Osteoblast (primary cell): ENCODE measurements at regions not wholly inside any gene's neighbourhood (a gene's known extent, or its start where the extent isn't known, plus 50 kb on each side); places are given as distances from the start of the nearest gene placed in this dataset.
"Not testable (repeated sequence)": the region's sequence is repeated elsewhere in the genome, so short reads cannot be mapped to it uniquely, and the experiment has no call there.

ENCODE experiments used
- DNase-seq: peaks from one replicate; pipeline ENCODE4 v3.0.0; 2011; ENCODE audit warnings: low spot score, mixed read lengths; ENCODE audit not compliant: insufficient read length; ENCODE audit errors: missing footprints
- H2AFZ ChIP-seq: 2 replicates; pipeline ENCODE4 v1.6.0; 2011; ENCODE audit warnings: mild to moderate bottlenecking, low read length
- H3K27ac ChIP-seq: 2 replicates; pipeline ENCODE4 v1.5.1; 2011; ENCODE audit warnings: mild to moderate bottlenecking, low read depth, low read length, moderate library complexity
- H3K27me3 ChIP-seq: 2 replicates; pipeline ENCODE4 v1.6.0; 2012; ENCODE audit warnings: mild to moderate bottlenecking, control low read depth, inconsistent platforms, low read length, moderate library complexity; ENCODE audit not compliant: insufficient read depth
- H3K36me3 ChIP-seq: 2 replicates; pipeline ENCODE4 v1.5.1; 2011; ENCODE audit warnings: mild to moderate bottlenecking, low read length, control low read depth, moderate library complexity; ENCODE audit not compliant: insufficient read depth
- H3K4me1 ChIP-seq: 2 replicates; pipeline ENCODE4 v1.5.1; 2011; ENCODE audit warnings: mild to moderate bottlenecking, low read length, control low read depth, moderate library complexity; ENCODE audit not compliant: insufficient read depth
- H3K4me2 ChIP-seq: 2 replicates; pipeline ENCODE4 v1.6.0; 2011; ENCODE audit warnings: mild to moderate bottlenecking, low read length; ENCODE audit not compliant: insufficient read depth
- H3K4me3 ChIP-seq: fragments of 200-600 bp; sonication (generic); 3 replicates; pipeline ENCODE4 v1.5.1; 2012; ENCODE audit warnings: mild to moderate bottlenecking, low read length, inconsistent platforms; ENCODE audit not compliant: insufficient read depth
- H3K79me2 ChIP-seq: 2 replicates; pipeline ENCODE4 v1.6.0; 2012; ENCODE audit warnings: mild to moderate bottlenecking, low read length, control low read depth, inconsistent platforms; ENCODE audit not compliant: insufficient read depth
- H3K9me3 ChIP-seq: 2 replicates; pipeline ENCODE4 v1.5.1; 2011; ENCODE audit warnings: low read depth, low read length, control low read depth
- H4K20me1 ChIP-seq: 2 replicates; pipeline ENCODE4 v1.6.0; 2012; ENCODE audit warnings: mild to moderate bottlenecking, low read length, control low read depth; ENCODE audit not compliant: insufficient read depth
- TF ChIP-seq, protein P1 (sequence below): IDR thresholded peaks from 2 replicates; pipeline ENCODE4 v1.5.1; 2011; ENCODE audit warnings: mild to moderate bottlenecking, low read depth, low read length, moderate library complexity; ENCODE audit errors: extremely low read depth

DNA sequence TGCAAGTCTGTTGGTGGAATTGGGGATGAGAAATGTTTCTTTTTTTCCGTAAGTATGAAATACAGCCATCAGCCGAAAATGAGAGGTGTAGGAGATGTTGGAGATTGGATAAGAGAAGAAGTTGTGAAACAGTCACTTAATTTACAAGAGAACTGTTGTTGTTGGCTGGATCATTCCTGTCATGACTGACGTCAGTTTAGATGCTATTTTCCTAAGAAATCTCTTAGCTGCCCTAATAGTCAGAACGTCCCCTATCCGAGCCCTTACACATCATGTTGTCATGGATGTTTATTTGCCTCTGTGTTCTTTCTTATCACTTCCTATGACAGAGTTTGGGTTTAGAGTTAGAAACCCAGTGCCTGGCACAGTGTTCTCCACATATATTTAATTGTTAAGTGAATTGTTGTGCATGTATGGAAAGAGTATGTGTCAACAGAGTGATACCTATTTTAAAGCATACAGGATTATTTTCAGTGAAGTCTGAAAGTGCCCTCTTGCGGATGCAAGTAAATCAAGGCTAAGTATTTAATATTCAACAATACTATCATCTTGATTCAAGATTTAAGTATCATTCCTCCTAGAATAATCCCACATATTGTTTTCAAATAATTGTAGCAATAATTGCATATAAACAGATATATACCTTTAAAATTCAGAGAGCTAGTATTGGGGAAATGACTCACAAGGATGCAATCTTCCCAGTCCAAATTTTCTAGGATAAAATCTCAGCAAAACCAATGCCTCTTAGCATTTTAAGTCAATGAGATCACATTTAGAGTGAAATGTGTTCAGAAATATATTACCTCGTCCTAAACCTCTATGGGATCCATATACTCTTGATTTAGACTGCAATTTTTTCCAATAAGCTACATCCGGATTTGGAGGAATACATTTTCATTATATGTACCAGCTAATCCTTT lies 309.9 kb upstream of the NOX3 start:
- H3K4me1 ChIP-seq, result peaks cover 18% of the 10 kb centered on the region
- H3K4me2 ChIP-seq, result peak overlapping the region; percentile 73
- H4K20me1 ChIP-seq, result no peaks in the 10 kb centered on the region
- H3K9me3 ChIP-seq, result no peaks in the 10 kb centered on the region
- no peaks in the 10 kb centered on the region for H3K36me3 ChIP-seq
- H3K79me2 ChIP-seq, result no peaks in the 10 kb centered on the region
- TF ChIP-seq, protein P1, sequence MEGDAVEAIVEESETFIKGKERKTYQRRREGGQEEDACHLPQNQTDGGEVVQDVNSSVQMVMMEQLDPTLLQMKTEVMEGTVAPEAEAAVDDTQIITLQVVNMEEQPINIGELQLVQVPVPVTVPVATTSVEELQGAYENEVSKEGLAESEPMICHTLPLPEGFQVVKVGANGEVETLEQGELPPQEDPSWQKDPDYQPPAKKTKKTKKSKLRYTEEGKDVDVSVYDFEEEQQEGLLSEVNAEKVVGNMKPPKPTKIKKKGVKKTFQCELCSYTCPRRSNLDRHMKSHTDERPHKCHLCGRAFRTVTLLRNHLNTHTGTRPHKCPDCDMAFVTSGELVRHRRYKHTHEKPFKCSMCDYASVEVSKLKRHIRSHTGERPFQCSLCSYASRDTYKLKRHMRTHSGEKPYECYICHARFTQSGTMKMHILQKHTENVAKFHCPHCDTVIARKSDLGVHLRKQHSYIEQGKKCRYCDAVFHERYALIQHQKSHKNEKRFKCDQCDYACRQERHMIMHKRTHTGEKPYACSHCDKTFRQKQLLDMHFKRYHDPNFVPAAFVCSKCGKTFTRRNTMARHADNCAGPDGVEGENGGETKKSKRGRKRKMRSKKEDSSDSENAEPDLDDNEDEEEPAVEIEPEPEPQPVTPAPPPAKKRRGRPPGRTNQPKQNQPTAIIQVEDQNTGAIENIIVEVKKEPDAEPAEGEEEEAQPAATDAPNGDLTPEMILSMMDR, result no peak
- H3K27me3 ChIP-seq, result no peaks in the 10 kb centered on the region
- H2AFZ ChIP-seq, result peak overlapping the region; percentile 72
- H3K4me3 ChIP-seq, result peak overlapping the region; percentile 34
- DNase-seq, result no peak
- H3K27ac ChIP-seq, result peak overlapping the region; percentile 81

DNA sequence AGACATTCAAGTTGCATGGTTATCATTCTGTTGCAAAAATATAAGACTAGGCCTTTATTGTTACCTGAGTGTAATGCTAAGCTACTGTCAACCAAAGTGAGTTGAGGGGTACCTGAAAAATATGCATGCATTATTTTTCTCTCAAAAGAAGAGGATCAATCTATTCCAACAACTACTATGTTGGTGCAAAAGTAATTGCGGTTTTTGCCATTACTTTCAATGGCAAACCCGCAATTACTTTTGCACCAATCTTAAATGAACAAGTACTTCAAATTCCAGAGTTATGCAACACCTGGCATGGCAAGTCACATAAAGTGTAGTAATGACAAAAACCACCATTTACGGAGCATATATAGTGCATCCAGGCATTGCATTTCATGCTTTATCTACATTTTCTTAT lies 307.0 kb upstream of the NOX3 start:
- DNase-seq, result no peak
- H3K27ac ChIP-seq, result no peak overlapping the region
- H3K4me2 ChIP-seq, result no peak overlapping the region
- H4K20me1 ChIP-seq, result no peaks in the 10 kb centered on the region
- no peak overlapping the region for H2AFZ ChIP-seq
- H3K36me3 ChIP-seq, result no peaks in the 10 kb centered on the region
- no peak overlapping the region for H3K4me3 ChIP-seq
- H3K27me3 ChIP-seq, result no peaks in the 10 kb centered on the region
- H3K79me2 ChIP-seq, result no peaks in the 10 kb centered on the region
- no peaks in the 10 kb centered on the region for H3K9me3 ChIP-seq
- TF ChIP-seq, protein P1, result no peak
- H3K4me1 ChIP-seq, result peaks cover 18% of the 10 kb centered on the region

DNA sequence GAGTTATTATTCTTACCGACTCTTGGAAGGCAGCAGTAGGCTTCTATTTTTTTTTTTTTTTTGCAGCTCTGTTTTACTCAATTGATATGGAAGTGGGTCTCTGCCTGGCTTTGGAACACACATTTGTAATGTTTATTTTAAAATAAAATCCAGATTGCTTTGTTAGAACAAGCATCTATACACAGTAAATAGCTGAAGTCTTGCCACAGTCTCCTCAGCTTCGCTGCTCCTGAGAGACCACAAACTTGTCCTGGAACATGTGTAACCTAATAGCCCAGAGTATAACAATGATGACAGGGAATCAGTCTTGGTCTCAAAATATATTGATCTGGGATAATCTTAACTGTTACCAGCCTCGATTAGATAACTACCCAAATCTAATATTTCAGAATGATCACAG lies 299.8 kb upstream of the NOX3 start:
- H3K4me2 ChIP-seq, result no peak overlapping the region
- H3K36me3 ChIP-seq, result no peaks in the 10 kb centered on the region
- no peak overlapping the region for H3K4me3 ChIP-seq
- H3K27me3 ChIP-seq, result no peaks in the 10 kb centered on the region
- no peak overlapping the region for H2AFZ ChIP-seq
- H3K79me2 ChIP-seq, result no peaks in the 10 kb centered on the region
- TF ChIP-seq, protein P1, result no peak
- no peak overlapping the region for H3K27ac ChIP-seq
- no peaks in the 10 kb centered on the region for H4K20me1 ChIP-seq
- no peaks in the 10 kb centered on the region for H3K4me1 ChIP-seq
- no peak for DNase-seq
- H3K9me3 ChIP-seq, result no peaks in the 10 kb centered on the region

DNA sequence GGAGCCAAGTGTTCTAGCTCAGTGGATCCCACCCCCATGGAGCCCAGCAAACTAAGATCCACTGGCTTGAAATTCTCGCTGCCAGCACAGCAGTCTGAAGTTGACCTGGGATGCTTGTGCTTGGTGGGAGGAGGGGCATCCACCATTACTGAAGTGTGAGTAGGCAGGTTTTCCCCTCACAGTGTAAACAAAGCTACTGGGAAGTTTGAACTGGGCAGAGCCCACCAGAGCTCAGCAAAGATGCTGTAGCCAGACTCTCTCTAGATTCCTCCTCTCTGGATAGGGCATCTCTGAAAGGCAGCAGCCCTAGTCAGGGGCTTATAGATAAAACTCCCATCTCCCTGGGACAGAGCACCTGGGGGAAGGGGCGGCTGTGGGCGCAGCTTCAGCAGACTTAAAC lies 293.1 kb upstream of the NOX3 start:
- H3K27me3 ChIP-seq, DNase-seq, H3K36me3 ChIP-seq, H3K4me1 ChIP-seq, H3K27ac ChIP-seq, H3K79me2 ChIP-seq, H2AFZ ChIP-seq, H3K9me3 ChIP-seq, H4K20me1 ChIP-seq, H3K4me3 ChIP-seq, H3K4me2 ChIP-seq: not testable (repeated sequence)
